ENCODE measurements at regions not wholly inside any gene's neighbourhood (a gene's known extent, or its start where the extent isn't known, plus 50 kb on each side); places are given as distances from the start of the nearest gene placed in this dataset.

DNA sequence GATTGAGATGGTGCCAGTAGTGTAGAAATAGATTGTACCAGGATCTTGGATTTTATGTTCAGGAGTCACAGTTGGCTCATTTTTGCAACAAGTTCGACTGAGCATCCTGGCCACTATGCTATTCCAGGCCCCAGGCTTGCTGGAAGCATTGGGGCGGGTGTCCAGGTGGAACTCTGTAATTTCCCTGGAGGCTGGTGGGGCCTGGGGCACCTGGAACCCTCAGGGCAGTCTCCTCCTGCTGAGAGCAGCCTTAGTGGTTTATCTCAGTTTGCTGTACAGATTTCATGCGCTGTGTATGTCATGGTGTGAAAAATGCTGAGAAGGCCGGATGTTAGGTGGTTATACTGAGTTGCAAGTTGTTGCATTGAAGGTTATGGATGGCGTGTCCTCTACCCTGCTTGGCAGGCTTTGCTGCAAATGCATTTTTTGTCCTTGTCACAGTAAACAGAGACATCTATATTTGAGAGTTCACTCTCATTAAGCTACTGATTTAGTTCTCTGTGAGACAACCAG is 135.1 kb upstream of the MYLIP start:
- no peak for DNase-seq

DNA sequence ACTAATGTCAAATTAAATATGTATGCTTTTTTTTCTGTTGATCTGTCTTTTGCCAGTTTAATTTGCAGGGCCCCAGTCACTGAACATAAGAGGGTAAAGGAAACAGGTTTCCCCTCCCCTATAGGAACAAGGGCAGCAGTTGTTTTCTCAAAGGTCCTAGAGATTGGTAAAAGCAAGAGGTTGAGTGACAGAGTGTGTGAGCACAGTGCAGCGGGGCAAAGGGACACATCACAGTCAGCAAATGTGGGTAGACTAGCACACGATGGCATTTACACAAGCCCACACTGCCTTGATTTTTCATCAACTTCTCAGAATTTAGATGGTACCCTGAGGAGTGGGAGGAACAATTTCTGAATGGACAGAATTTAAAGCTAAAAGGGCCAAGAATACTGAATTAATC is 138.7 kb upstream of the MYLIP start:
- no peak for DNase-seq

- DNase-seq: no peak
These were observed 139.5 kb upstream of the MYLIP start for GRCh38 chr6:15989397-15989796.

- no peak for DNase-seq
These were observed 141.3 kb upstream of the MYLIP start for GRCh38 chr6:15987569-15987968.

DNA sequence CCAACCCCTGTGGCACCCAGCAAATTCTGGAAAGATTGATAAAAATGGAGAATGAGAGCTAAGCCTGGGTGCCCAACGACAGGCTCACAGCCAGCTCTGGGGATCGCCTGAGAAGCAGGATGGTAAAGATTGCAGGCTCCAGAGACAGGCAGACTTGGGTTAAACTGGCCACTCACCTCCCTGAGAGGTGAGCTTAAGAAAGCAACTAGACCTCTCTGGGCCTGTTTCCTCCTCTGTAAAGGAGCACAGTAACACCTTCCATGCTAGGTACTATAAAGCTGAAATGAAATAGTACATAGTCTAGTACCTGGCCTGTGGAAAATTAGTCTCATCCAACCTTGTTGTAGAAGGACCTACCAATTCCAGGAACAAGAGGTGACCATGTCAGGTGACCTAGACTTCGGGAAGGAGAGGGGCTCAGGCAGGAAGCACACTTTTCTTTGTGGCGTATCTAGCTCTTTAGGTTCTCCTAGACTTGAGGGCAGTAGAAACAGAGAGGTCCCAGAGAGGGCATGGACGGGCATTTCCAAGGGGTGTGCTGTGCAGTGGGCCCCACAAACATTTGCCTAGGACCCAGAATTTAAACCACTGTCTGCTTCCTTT is 142.8 kb upstream of the MYLIP start:
- no peak for DNase-seq

DNA sequence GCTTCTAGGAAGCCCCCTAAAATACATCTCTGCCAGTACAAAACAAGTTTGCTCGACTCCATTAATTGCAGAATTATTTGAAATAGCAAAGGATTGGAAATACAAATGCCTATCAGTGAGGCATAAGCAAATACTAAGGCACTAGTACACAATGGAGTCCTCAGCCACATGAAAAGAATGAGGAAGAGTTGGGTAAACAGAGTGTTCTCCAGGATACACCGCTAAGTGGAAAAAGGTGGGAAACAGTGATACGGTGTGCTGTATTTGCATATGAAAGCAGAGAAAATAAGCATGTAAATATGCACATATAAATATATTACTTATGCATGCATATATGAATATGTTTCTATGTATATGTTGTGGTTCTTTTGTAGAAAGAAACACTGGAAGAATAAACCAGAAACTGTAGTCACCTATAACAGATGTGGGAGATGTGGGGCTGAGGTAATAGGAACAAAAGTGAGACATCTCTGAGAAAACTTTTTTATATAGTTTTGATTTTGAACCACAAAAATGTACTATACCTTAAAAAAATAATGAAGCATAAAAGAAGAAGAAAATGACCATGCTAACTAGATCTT is 143.4 kb upstream of the MYLIP start:
- no peak for DNase-seq

DNA sequence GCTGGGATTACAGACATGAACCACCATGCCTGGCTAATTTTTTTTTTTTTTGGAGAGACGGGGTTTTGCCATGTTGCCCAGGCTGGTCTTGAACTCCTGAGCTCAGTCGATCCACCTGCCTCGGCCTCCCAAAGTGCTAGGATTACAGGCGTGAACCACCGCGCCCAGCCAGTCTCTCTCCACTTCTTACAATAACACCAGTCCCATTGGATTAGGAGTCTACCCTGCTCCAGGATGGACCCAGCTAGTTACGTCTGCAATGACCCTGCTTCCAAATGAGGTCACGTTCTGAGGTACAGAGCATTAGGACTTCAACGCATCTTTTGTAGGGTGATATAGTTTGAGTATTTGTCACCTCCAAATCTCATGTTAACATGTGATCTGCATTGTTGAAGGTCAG is 146.9 kb upstream of the MYLIP start:
- DNase-seq: no peak

DNA sequence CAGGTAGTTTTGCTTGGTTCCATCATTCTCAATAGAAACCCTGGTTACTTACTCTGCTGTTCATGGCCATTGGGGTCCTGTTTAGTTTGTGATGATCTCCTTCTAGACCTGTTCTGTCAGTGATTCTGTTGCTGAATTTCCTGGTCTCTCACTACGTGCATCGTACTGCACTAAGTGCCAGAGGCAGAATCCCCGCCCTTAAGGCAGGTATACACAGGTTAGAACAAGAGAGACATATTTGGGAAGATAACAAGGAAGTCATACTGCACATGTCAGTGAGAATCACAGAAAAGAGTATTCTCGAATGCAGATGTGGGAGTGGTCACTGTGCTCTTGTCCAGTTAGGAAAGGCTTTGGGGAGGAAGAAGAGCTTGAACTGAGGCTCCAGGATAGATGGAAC is 148.1 kb upstream of the MYLIP start:
- DNase-seq: no peak

GRCh38 chr6:15978426-15978825 is 150.5 kb upstream of the MYLIP start:
- DNase-seq: no peak

DNA sequence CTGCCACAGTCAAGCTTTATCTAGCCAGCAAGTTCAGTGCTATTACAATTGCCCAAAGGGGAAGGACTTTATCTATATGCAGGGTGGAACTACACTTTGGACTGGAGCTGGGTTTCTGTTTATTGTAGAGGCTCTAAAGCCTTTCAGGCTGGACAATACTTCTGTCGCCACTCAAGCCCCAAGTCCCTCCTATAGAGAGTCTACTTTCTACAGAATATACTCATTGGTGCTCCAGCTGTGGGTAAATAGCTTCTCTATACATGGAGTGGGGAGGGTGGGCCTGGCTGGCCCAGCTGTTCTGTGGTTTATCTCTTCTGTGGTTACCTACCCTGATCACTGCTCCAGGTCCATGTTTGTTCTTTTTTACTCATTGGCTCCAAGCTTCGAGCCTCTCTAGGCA is 151.8 kb upstream of the MYLIP start:
- DNase-seq: no peak

DNA sequence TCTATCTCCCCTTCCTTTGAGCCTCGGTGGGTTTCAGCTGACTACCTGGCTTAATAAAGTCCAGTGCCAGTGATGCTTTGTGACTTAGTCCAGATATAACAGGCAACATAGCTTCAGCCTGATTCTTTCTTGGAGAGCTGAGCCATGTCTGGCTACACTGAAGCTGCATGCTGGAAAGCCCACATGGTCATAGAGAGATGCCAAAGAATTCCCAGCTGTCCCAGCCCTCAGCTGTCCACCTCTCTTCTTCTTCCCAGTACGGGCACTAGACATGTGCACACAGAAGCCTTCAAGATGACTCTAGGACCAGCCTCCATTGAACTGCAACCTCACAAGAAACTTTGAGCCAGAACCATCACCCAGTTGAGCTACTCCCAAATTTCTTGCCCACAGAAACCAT is 154.1 kb upstream of the MYLIP start:
- DNase-seq: no peak

DNA sequence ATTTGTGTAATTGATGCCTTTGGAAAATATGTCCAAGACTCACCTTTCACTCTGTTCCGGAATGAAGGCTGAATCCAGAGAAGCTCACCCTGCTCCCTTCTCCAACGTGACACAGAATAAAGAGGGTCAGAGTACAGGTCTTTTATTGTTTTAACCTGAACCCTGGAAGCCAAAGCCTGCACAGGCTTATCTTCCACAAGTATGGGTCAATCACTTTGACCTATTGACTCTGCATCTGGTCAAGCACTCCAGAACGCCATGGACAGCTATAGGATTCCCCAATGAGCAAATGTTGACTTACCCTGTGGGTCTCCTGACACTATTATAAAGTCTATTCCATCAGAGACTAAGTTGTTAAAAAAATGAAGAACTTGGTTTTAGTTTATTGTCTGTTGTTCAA is 158.4 kb upstream of the MYLIP start:
- no peak for DNase-seq

DNA sequence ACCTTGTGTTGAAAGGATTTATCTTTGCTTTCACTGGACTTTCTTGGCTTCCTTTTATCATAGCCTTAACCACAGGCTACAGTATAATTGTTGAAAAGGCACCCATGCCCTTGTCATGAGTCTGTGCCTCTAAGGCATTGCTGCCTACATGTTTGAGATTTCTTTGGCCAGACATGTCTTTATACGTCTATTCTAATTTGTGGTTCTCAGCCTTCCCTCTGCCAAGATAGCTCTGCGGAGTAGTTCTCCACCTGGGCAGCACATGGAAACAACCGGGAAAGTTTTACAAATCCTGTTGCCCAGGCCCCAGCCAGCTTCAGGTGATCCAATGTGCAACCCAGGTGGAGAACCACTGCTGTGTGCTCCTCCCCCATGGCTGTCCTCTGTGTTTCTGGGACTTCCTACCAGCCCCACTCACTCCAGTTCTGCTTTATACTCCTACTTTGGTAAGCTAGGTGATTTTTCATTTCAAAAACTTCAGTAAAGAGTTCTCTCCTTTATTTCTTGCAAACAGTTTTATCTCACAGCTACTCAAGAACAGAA is 159.6 kb upstream of the MYLIP start:
- no peak for DNase-seq

DNA sequence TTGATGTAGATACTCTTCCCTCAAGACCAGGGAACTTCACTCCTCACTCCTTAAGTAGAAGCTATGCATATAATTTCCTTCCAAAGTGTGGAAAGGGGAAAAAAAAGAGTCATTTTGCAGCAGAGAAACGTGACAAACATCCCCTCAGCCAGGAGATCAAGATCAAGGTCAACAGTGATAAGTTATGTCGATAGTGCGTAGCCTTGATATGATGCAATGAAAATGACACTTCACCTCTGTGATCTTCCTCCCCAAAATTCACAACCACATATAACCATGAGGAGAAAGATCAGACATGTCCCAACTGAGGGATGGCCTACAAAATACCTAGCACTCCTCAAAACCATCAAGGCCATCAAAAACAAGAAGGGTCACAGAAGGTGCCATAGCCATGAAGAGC is 160.4 kb upstream of the MYLIP start:
- no peak for DNase-seq

DNA sequence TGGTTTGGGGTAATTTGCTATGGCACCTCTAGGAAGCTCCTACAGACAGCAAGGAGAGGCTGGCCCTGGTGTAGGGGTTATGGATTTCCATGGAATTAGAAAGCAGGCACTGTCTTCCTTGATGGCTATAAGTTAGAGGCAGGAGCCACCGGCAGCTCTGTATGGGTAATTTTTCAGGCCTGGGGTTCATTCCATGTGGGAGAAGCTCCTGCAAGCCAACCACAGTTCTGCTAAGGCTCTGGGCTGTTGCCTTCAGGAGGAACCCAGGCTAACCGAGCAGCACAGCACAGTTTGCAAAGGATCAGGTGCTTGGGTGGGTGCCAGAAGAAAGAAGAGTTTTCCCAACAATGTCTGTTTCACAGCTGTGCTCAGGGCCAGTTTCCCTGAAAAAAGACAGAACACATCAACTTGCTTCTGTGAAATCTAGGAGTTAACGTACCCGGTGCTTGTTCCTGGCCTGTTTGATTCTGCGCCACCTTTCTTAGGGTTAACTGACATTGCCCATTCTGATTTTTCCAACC is 162.8 kb upstream of the MYLIP start:
- no peak for DNase-seq

DNA sequence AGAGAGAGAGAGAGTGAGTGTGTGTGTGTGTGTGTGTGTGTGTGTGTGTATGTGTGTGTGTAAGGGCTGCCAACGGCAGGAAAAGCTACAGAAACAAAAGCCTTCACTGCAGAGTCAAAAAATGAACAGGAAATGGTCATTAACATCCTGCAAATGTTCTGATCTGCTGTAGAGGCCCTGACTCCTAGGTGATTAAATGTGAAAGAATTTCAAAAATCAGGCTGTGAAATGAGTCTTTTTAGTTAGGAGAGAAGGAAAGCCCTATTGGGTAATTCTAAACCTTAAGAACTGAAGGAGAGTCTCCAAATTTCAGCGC is 166.5 kb upstream of the MYLIP start:
- no peak for DNase-seq

DNA sequence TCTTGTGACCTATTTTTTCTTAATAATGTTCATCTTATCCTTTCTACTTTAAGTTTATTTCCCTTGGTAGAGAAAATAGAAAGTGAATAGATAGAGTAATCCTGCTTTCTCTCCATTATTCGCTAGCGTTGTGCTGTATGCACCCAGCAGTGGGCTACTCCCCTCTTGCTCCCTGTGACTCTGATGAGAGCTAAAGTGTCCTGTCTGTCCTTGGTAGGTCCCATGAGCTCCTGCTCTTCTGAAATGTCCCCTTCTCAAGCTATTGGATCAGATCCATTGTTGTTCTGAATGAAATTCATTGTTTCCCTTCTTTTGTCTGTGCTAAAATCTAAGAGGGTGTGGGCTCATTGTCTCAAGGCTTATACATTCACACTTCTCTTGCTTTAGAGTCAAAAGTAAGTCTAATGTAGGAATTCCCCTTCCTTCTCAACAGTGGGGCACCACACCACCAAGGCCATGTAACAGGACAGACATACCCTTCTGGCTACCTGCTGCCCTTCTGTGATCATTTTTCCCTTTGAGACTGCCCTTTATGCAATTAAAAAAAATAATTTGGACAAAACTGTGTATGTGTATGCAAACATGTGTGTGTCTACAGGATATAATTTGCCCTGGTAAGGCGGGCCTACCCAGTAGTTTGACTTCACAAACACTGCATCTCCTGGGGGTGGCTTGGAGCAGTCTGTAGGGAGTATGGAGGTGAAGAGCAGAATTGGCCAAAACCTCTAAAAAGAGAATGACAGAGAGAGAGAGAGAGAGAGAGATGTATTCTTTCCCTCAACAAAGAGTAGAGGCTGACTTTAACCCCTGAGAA is 167.0 kb upstream of the MYLIP start:
- DNase-seq: no peak

GRCh38 chr6:15960740-15961634 is 167.9 kb upstream of the MYLIP start:
- DNase-seq: no peak

- no peak for DNase-seq
These were observed 171.2 kb upstream of the MYLIP start for GRCh38 chr6:15957655-15958169.

DNA sequence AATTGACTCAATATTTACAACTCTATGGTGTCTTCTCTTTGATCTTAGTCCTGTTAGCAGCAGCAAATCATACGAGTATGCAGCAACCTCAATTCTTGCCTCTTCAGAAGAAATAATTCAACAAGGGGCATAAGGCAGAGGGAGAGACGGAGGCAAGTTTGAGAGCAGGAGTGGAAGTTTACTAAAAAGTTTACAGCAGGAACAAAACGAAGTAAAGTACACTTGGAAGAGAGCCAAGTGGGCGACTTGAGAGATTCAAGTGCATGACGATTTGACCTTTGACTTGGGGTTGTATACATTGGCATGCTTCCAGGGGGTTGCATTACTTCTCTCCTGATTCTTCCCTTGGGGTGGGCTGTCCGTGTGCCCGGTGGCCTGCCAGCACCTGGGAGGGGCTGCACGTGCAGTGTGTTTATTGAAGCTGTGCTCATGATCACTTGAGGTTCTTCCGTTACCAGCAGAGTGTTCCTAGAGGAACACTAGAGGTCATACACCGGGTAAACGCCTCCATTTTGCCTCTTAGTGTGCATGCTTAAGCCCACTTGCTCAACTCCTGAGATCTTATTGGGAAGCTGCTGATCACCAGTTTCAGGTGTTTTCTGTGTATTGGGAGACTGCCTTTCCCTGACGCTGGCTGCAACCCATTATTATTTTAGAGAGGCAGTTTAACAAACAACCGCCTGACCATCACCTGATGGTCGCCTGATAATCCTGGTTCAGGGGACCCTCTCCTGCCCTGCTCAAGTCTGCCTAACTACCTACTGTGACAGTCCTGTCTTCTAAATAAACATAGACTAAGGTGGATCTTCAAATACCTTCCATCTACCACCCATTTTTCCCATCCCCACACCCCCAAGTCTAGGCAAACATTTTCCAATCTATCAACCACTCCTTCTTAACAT is 172.4 kb upstream of the MYLIP start:
- no peak for DNase-seq

- no peak for DNase-seq
These were observed 173.4 kb upstream of the MYLIP start for GRCh38 chr6:15955484-15955883.
